Fibroblast of mammary gland (primary cell): ENCODE measurements at regions not wholly inside any gene's neighbourhood (a gene's known extent, or its start where the extent isn't known, plus 50 kb on each side); places are given as distances from the start of the nearest gene placed in this dataset.

Experiments
- DNase-seq: peaks from one replicate; pipeline ENCODE4 v3.0.0-alpha.2; 2010; ENCODE audit warnings: low read depth
- H3K4me3 ChIP-seq: 2 replicates; pipeline ENCODE4 v1.5.1; 2011; ENCODE audit warnings: low read depth, mild to moderate bottlenecking, low read length, moderate library complexity; ENCODE audit not compliant: control insufficient read depth
- TF ChIP-seq, protein P1 (sequence below): conservative IDR thresholded peaks from 2 replicates; pipeline ENCODE4 v1.5.1; 2011; ENCODE audit warnings: low read depth, low read length, inconsistent platforms; ENCODE audit not compliant: control insufficient read depth, insufficient read depth

GRCh38 chr22:47740109-47740805, 977.8 kb downstream of the TBC1D22A start:
- H3K4me3 ChIP-seq = no peak overlapping the region
- DNase-seq = no peak
- TF ChIP-seq, protein P1, sequence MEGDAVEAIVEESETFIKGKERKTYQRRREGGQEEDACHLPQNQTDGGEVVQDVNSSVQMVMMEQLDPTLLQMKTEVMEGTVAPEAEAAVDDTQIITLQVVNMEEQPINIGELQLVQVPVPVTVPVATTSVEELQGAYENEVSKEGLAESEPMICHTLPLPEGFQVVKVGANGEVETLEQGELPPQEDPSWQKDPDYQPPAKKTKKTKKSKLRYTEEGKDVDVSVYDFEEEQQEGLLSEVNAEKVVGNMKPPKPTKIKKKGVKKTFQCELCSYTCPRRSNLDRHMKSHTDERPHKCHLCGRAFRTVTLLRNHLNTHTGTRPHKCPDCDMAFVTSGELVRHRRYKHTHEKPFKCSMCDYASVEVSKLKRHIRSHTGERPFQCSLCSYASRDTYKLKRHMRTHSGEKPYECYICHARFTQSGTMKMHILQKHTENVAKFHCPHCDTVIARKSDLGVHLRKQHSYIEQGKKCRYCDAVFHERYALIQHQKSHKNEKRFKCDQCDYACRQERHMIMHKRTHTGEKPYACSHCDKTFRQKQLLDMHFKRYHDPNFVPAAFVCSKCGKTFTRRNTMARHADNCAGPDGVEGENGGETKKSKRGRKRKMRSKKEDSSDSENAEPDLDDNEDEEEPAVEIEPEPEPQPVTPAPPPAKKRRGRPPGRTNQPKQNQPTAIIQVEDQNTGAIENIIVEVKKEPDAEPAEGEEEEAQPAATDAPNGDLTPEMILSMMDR = no peak

- H3K4me3 ChIP-seq = no peak overlapping the region
- TF ChIP-seq, protein P1 = no peak
- no peak for DNase-seq
Measured at GRCh38 chr22:47739291-47740015, 977.0 kb downstream of the TBC1D22A start.

- no peak for DNase-seq
- TF ChIP-seq, protein P1 = no peak
- H3K4me3 ChIP-seq = no peak overlapping the region
Measured at GRCh38 chr22:47738472-47739013, 976.1 kb downstream of the TBC1D22A start.

- H3K4me3 ChIP-seq = no peak overlapping the region
- DNase-seq = no peak
- TF ChIP-seq, protein P1 = no peak
Measured at GRCh38 chr22:47736186-47737034, 974.0 kb downstream of the TBC1D22A start.

DNA sequence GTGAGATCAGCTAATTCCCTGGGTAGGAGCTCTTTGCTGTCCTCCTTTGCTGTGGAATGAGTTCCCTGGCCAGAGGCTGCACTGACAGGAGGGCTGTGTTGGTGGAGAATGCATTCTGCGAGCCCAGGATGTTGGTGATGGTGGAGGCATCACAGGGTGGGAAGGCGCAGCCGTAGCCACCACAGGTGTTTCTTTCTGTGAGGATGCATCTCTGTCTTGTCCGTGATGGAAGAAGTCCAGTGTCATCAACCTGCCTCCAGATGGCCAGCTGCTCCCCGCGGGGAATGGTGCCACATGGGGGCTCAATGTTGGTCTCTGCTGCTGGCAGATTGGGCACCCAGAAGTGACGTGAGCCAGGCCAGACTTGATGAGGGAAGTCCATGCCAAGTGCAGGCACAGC, 972.1 kb downstream of the TBC1D22A start:
- no peak for DNase-seq
- no peak overlapping the region for H3K4me3 ChIP-seq
- TF ChIP-seq, protein P1 = no peak

DNA sequence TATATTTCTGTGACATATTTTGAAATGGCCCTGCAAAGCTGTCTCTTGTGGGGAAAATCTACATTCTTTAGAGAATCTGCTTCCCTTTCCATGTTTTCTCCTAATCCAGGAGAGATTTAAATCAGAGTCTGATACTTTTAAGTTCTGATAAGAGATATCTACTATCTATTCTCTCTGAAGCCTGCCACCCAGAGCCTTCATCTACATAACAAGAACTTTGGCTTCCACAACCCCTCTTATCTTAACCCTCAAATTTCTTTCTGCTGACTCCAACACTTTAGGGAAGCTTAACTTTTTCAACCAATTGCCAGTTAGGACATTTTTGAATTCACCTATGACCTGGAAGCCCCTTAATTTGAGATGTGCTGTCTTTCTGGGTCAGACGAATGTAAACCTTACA, 965.2 kb downstream of the TBC1D22A start:
- H3K4me3 ChIP-seq = no peak overlapping the region
- TF ChIP-seq, protein P1 = no peak
- DNase-seq = no peak
